ENCODE measurements at regions not wholly inside any gene's neighbourhood (a gene's known extent, or its start where the extent isn't known, plus 50 kb on each side); places are given as distances from the start of the nearest gene placed in this dataset.

- H3K27me3 Mint-ChIP-seq (ENCODE audit: low read depth in 2 of 2), result peaks cover 0 to 10% of the 10 kb centered on the region in 2 donors
- H3K4me1 Mint-ChIP-seq, result no peaks in the 10 kb centered on the region
- H3K27ac Mint-ChIP-seq, result no peak overlapping the region
- no peaks in the 10 kb centered on the region for H3K36me3 ChIP-seq (ENCODE audit: control insufficient read depth, insufficient read depth, low read length)
- 69% methylated on average over 2 of the region's 2 CpGs for WGBS (ENCODE audit: insufficient coverage)
- DNase-seq, result no peak
- no peaks in the 10 kb centered on the region for H3K27me3 ChIP-seq (ENCODE audit: control insufficient read depth, insufficient read depth, low read length)
- H3K9me3 Mint-ChIP-seq, result no peaks in the 10 kb centered on the region
- H3K36me3 Mint-ChIP-seq, result no peaks in the 10 kb centered on the region
- peaks cover 2% of the 10 kb centered on the region for H3K4me1 ChIP-seq (ENCODE audit: control insufficient read depth, insufficient read depth, low read length)
- no peak for ATAC-seq
- no peaks in the 10 kb centered on the region for H3K9me3 ChIP-seq (ENCODE audit: control insufficient read depth, insufficient read depth, low read length)
- H3K4me3 Mint-ChIP-seq, result no peak overlapping the region
- H3K27ac ChIP-seq (ENCODE audit: low read length), result no peak overlapping the region
- no peak for TF ChIP-seq CTCF (IDR thresholded peaks at IDR 0.05)
- intact Hi-C loops (cut with micrococcal nuclease), result no loop called here
- H3K4me3 ChIP-seq (ENCODE audit: low read length), result no peak overlapping the region
Measured at GRCh38 chr14:71284048-71284447, 376.8 kb downstream of the PCNX1 start.

- H3K4me1 Mint-ChIP-seq, result peaks cover 0 to 5% of the 10 kb centered on the region in 2 donors
- peaks cover 0 to 10% of the 10 kb centered on the region in 2 donors for H3K27me3 Mint-ChIP-seq (ENCODE audit: low read depth in 2 of 2)
- Histone ChIP-seq H3K4me1 (ENCODE audit: control insufficient read depth, insufficient read depth, low read length) (peaks cover 11% of the 10 kb centered on the region), H3K36me3 (ENCODE audit: control insufficient read depth, insufficient read depth, low read length) (no peaks in the 10 kb centered on the region), H3K4me3 (ENCODE audit: low read length) (no peak overlapping the region), H3K9me3 (ENCODE audit: control insufficient read depth, insufficient read depth, low read length) (no peaks in the 10 kb centered on the region), H3K27me3 (ENCODE audit: control insufficient read depth, insufficient read depth, low read length) (no peaks in the 10 kb centered on the region), H3K27ac (ENCODE audit: low read length) (no peak overlapping the region)
- intact Hi-C loops (cut with micrococcal nuclease), result no loop called here
- no peak overlapping the region for H3K27ac Mint-ChIP-seq
- no peaks in the 10 kb centered on the region for H3K36me3 Mint-ChIP-seq
- H3K4me3 Mint-ChIP-seq, result no peak overlapping the region
- TF ChIP-seq CTCF (IDR thresholded peaks at IDR 0.05), result no peak
- no peaks in the 10 kb centered on the region for H3K9me3 Mint-ChIP-seq
- WGBS (ENCODE audit: insufficient coverage), result 100% methylated on average over 1 of the region's 1 CpG
- DNase-seq (no peak), ATAC-seq (no peak)
Measured at GRCh38 chr14:71286126-71286525, 378.9 kb downstream of the PCNX1 start.

- Mint-ChIP-seq H3K27me3 (ENCODE audit: low read depth in 2 of 2) (peaks cover 0 to 7% of the 10 kb centered on the region in 2 donors), H3K9me3 (no peaks in the 10 kb centered on the region), H3K36me3 (no peaks in the 10 kb centered on the region), H3K4me3 (no peak overlapping the region), H3K4me1 (peaks cover 0 to 5% of the 10 kb centered on the region in 2 donors), H3K27ac (no peak overlapping the region)
- intact Hi-C loops (cut with micrococcal nuclease), result no loop called here
- no peak for ATAC-seq
- no peak for DNase-seq
- no peaks in the 10 kb centered on the region for H3K9me3 ChIP-seq (ENCODE audit: control insufficient read depth, insufficient read depth, low read length)
- H3K4me3 ChIP-seq (ENCODE audit: low read length), result no peak overlapping the region
- no peaks in the 10 kb centered on the region for H3K27me3 ChIP-seq (ENCODE audit: control insufficient read depth, insufficient read depth, low read length)
- H3K36me3 ChIP-seq (ENCODE audit: control insufficient read depth, insufficient read depth, low read length), result no peaks in the 10 kb centered on the region
- H3K4me1 ChIP-seq (ENCODE audit: control insufficient read depth, insufficient read depth, low read length), result peaks cover 11% of the 10 kb centered on the region
- H3K27ac ChIP-seq (ENCODE audit: low read length), result no peak overlapping the region
- 92% methylated on average over 2 of the region's 2 CpGs for WGBS (ENCODE audit: insufficient coverage)
- TF ChIP-seq CTCF (IDR thresholded peaks at IDR 0.05), result no peak
Measured at GRCh38 chr14:71287567-71287966, 380.3 kb downstream of the PCNX1 start.

- Mint-ChIP-seq H3K36me3 (no peaks in the 10 kb centered on the region), H3K27ac (peak overlapping the region in 1 of 2 donors; percentile 59), H3K4me1 (peaks cover 0 to 5% of the 10 kb centered on the region in 2 donors), H3K4me3 (no peak overlapping the region), H3K27me3 (ENCODE audit: low read depth in 2 of 2) (peaks cover 0 to 7% of the 10 kb centered on the region in 2 donors), H3K9me3 (no peaks in the 10 kb centered on the region)
- Histone ChIP-seq H3K27me3 (ENCODE audit: control insufficient read depth, insufficient read depth, low read length) (no peaks in the 10 kb centered on the region), H3K27ac (ENCODE audit: low read length) (no peak overlapping the region), H3K9me3 (ENCODE audit: control insufficient read depth, insufficient read depth, low read length) (no peaks in the 10 kb centered on the region), H3K36me3 (ENCODE audit: control insufficient read depth, insufficient read depth, low read length) (no peaks in the 10 kb centered on the region), H3K4me3 (ENCODE audit: low read length) (no peak overlapping the region), H3K4me1 (ENCODE audit: control insufficient read depth, insufficient read depth, low read length) (peaks cover 11% of the 10 kb centered on the region)
- 63% methylated on average over 4 of the region's 4 CpGs for WGBS (ENCODE audit: insufficient coverage)
- ATAC-seq, result peak; percentile 37 to 63 (median 52)
- TF ChIP-seq CTCF (IDR thresholded peaks at IDR 0.05), result no peak
- DNase-seq, result peak in 1 of 2 donors; percentile 23
- intact Hi-C loops (cut with micrococcal nuclease), result no loop called here
Measured at GRCh38 chr14:71289536-71289935, 382.3 kb downstream of the PCNX1 start.
